CD14-positive monocyte (primary cell): ENCODE measurements at regions not wholly inside any gene's neighbourhood (a gene's known extent, or its start where the extent isn't known, plus 50 kb on each side); places are given as distances from the start of the nearest gene placed in this dataset.

Source experiments
- DNase-seq, 3 donors: peaks; one replicate each; pipeline ENCODE4 v3.0.0-alpha.2; 2011 to 2022
- H2AFZ ChIP-seq: 2 replicates; pipeline ENCODE4 v1.6.0; 2012; ENCODE audit warnings: mild to moderate bottlenecking, low read depth, low read length, inconsistent platforms; ENCODE audit not compliant: insufficient read depth, poor library complexity, severe bottlenecking
- H3K27ac ChIP-seq, 2 donors: 1 replicate in 1 of 2; 2 replicates in 1 of 2; pipeline ENCODE4 v1.5.1; 2012 to 2013; ENCODE audit warnings: low read length in 2 of 2, control low read depth in 1 of 2, inconsistent platforms in 1 of 2, low read depth in 1 of 2, mild to moderate bottlenecking in 1 of 2
- H3K27me3 ChIP-seq, 2 donors: one replicate each; pipeline versions ENCODE4 v1.6.0 to v1.6.1; 2011 to 2013; ENCODE audit warnings: low read length in 2 of 2; ENCODE audit not compliant: control insufficient read depth in 2 of 2, insufficient read depth in 2 of 2
- H3K36me3 ChIP-seq, 2 donors: replicated peaks in 1 of 2; 1 replicate in 1 of 2; 2 replicates in 1 of 2; pipeline versions ENCODE4 v1.5.1 to v1.6.1; 2012 to 2013; ENCODE audit warnings: low read length in 2 of 2, control low read depth in 1 of 2, inconsistent platforms in 1 of 2, mild to moderate bottlenecking in 1 of 2; ENCODE audit not compliant: insufficient read depth in 2 of 2, control insufficient read depth in 1 of 2
- H3K4me1 ChIP-seq, 2 donors: 1 replicate in 1 of 2; 2 replicates in 1 of 2; pipeline versions ENCODE4 v1.5.1 to v1.6.1; 2012 to 2013; ENCODE audit warnings: low read length in 2 of 2, control low read depth in 1 of 2, inconsistent platforms in 1 of 2, mild to moderate bottlenecking in 1 of 2, moderate library complexity in 1 of 2; ENCODE audit not compliant: insufficient read depth in 2 of 2, control insufficient read depth in 1 of 2
- H3K4me2 ChIP-seq: replicated peaks from 2 replicates; pipeline ENCODE3; 2012; ENCODE audit warnings: low read length, moderate library complexity, mild to moderate bottlenecking; ENCODE audit not compliant: poor library complexity, severe bottlenecking; ENCODE audit errors: extremely low read depth
- H3K4me3 ChIP-seq, 3 experiments: fragments of 200-600 bp in 1 of 3; sonication (generic) in 1 of 3; replicated peaks in 1 of 3; 1 replicate in 2 of 3; 2 replicates in 1 of 3; pipeline ENCODE4 v1.5.1; 2011 to 2013; ENCODE audit warnings: low read length in 3 of 3, mild to moderate bottlenecking in 3 of 3, control low read depth in 2 of 3, low read depth in 2 of 3, inconsistent platforms in 1 of 3, moderate library complexity in 1 of 3
- H3K79me2 ChIP-seq: 2 replicates; pipeline ENCODE4 v1.6.0; 2012; ENCODE audit warnings: mild to moderate bottlenecking, control low read depth, inconsistent platforms, low read length, moderate library complexity; ENCODE audit not compliant: insufficient read depth
- H3K9ac ChIP-seq: 2 replicates; pipeline ENCODE4 v1.6.0; 2017; ENCODE audit warnings: low read length, mild to moderate bottlenecking; ENCODE audit not compliant: insufficient read depth, poor library complexity, severe bottlenecking
- H3K9me3 ChIP-seq, 2 donors: replicated peaks in 1 of 2; 1 replicate in 1 of 2; 2 replicates in 1 of 2; pipeline versions ENCODE4 v1.5.1 to v1.6.1; 2012 to 2013; ENCODE audit warnings: low read length in 2 of 2, control low read depth in 1 of 2; ENCODE audit not compliant: control insufficient read depth in 1 of 2, insufficient read depth in 1 of 2
- H4K20me1 ChIP-seq: 2 replicates; pipeline ENCODE4 v1.6.0; 2012; ENCODE audit warnings: mild to moderate bottlenecking, low read length, control low read depth, moderate library complexity; ENCODE audit not compliant: insufficient read depth
- H3K27ac Mint-ChIP-seq, 7 donors: one replicate each; pipeline ENCODE4 v1.8.0; 2020; ENCODE audit warnings: mild to moderate bottlenecking in 7 of 7, mixed read lengths in 7 of 7, moderate library complexity in 6 of 7, inconsistent platforms in 2 of 7
- H3K27me3 Mint-ChIP-seq, 3 donors: one replicate each; pipeline ENCODE4 v1.8.0; 2021 to 2022; ENCODE audit warnings: low read depth in 3 of 3, mild to moderate bottlenecking in 3 of 3, mixed read lengths in 3 of 3, moderate library complexity in 3 of 3, inconsistent platforms in 1 of 3
- H3K36me3 Mint-ChIP-seq, 2 donors: one replicate each; pipeline ENCODE4 v1.8.0; 2020; ENCODE audit warnings: mixed read lengths in 2 of 2, inconsistent platforms in 1 of 2, mild to moderate bottlenecking in 1 of 2
- H3K4me1 Mint-ChIP-seq: one replicate; pipeline ENCODE4 v1.8.0; 2020; ENCODE audit warnings: mild to moderate bottlenecking, mixed read lengths
- H3K4me3 Mint-ChIP-seq, 2 donors: one replicate each; pipeline ENCODE4 v1.8.0; 2020; ENCODE audit warnings: mild to moderate bottlenecking in 2 of 2, mixed read lengths in 2 of 2, moderate library complexity in 1 of 2
- H3K9me3 Mint-ChIP-seq, 7 donors: one replicate each; pipeline ENCODE4 v1.8.0; 2020 to 2022; ENCODE audit warnings: mixed read lengths in 7 of 7, mild to moderate bottlenecking in 6 of 7, moderate library complexity in 6 of 7, inconsistent platforms in 2 of 7
- CTCF ChIP-seq: fragments of 200-600 bp; IDR thresholded peaks from one replicate; pipeline ENCODE4 v1.8.0; 2022; ENCODE audit warnings: antibody characterized with exemption, mild to moderate bottlenecking
- WGBS: methylation state at CpG from one replicate; pipeline ENCODE4 v1.1.5; 2013; ENCODE audit warnings: missing lambda C conversion rate; ENCODE audit not compliant: insufficient coverage; 5-methylcytosine and 5-hydroxymethylcytosine counted together
- intact Hi-C, 2 donors: fragments of 100-400 bp; cut with micrococcal nuclease; formaldehyde crosslinking; loops; one replicate each; pipeline versions ENCODE4 v1.15.0 to v1.15.1; 2023

GRCh38 chr4:155066871-155067270 lies 141.6 kb upstream of the NPY2R start:
- H4K20me1 ChIP-seq, result no peaks in the 10 kb centered on the region
- no peak overlapping the region for H3K4me3 ChIP-seq
- H2AFZ ChIP-seq, result no peak overlapping the region
- H3K4me3 Mint-ChIP-seq, result no peak overlapping the region
- H3K36me3 Mint-ChIP-seq, result no peaks in the 10 kb centered on the region
- intact Hi-C loops, result no loop called here
- no peaks in the 10 kb centered on the region for H3K4me1 Mint-ChIP-seq
- no peaks in the 10 kb centered on the region for H3K79me2 ChIP-seq
- DNase-seq, result no peak
- no peak for TF ChIP-seq CTCF
- H3K4me1 ChIP-seq, result no peaks in the 10 kb centered on the region
- H3K27ac Mint-ChIP-seq, result no peak overlapping the region
- H3K27ac ChIP-seq, result no peak overlapping the region
- no peak overlapping the region for H3K4me2 ChIP-seq
- no peaks in the 10 kb centered on the region for H3K36me3 ChIP-seq
- H3K9me3 Mint-ChIP-seq, result peaks cover 0 to 5% (median 0%) of the 10 kb centered on the region in 7 donors
- no peaks in the 10 kb centered on the region for H3K27me3 ChIP-seq
- H3K9me3 ChIP-seq, result no peaks in the 10 kb centered on the region
- no peak overlapping the region for H3K9ac ChIP-seq
- peaks cover 0 to 2% (median 0%) of the 10 kb centered on the region in 3 donors for H3K27me3 Mint-ChIP-seq

- Mint-ChIP-seq H3K4me3 (no peak overlapping the region), H3K4me1 (no peaks in the 10 kb centered on the region), H3K27ac (no peak overlapping the region), H3K36me3 (no peaks in the 10 kb centered on the region), H3K27me3 (no peaks in the 10 kb centered on the region), H3K9me3 (peaks cover 0 to 5% (median 0%) of the 10 kb centered on the region in 7 donors)
- no peak overlapping the region for H3K4me2 ChIP-seq
- no peak overlapping the region for H3K4me3 ChIP-seq
- H3K27me3 ChIP-seq, result no peaks in the 10 kb centered on the region
- no peak overlapping the region for H3K27ac ChIP-seq
- WGBS, result 84% methylated on average over 2 of the region's 2 CpGs
- no peaks in the 10 kb centered on the region for H4K20me1 ChIP-seq
- no peak overlapping the region for H2AFZ ChIP-seq
- H3K9me3 ChIP-seq, result no peaks in the 10 kb centered on the region
- H3K79me2 ChIP-seq, result no peaks in the 10 kb centered on the region
- no peaks in the 10 kb centered on the region for H3K36me3 ChIP-seq
- H3K9ac ChIP-seq, result no peak overlapping the region
- intact Hi-C loops, result no loop called here
- H3K4me1 ChIP-seq, result no peaks in the 10 kb centered on the region
- no peak for DNase-seq
- TF ChIP-seq CTCF, result no peak
Observed at GRCh38 chr4:155071962-155072361, 136.5 kb upstream of the NPY2R start.
